ENCODE measurements at regions not wholly inside any gene's neighbourhood (a gene's known extent, or its start where the extent isn't known, plus 50 kb on each side); places are given as distances from the start of the nearest gene placed in this dataset.

GRCh38 chr3:81871358-81872155, 110.1 kb upstream of the GBE1 start:
- peak in 1 of 3 experiments; percentile 34 for TF ChIP-seq CTCF (IDR thresholded peaks at IDR 0.05)
- TF ChIP-seq POLR2A (IDR thresholded peaks at IDR 0.05), result no peak

All from testis (tissue), 2 donors.